Gastroesophageal sphincter (tissue), 3 donors: ENCODE measurements at regions not wholly inside any gene's neighbourhood (a gene's known extent, or its start where the extent isn't known, plus 50 kb on each side); places are given as distances from the start of the nearest gene placed in this dataset.

Experiments used
- CTCF ChIP-seq, 4 experiments: fragments of 200-600 bp in 2 of 4; fragments of 450-650 bp in 2 of 4; sonication (generic) in 1 of 4; IDR thresholded peaks; one replicate each; pipeline ENCODE4 v1.5.1; 2017 to 2019; ENCODE audit warnings: antibody characterized with exemption in 4 of 4, mild to moderate bottlenecking in 2 of 4, moderate library complexity in 2 of 4
- EP300 ChIP-seq: sonication (generic); formaldehyde crosslinking; IDR thresholded peaks from one replicate; pipeline ENCODE4 v1.6.1; 2017; ENCODE audit warnings: antibody characterized with exemption, mild to moderate bottlenecking

GRCh38 chr1:106304106-106304505 is 752.4 kb upstream of the PRMT6 start:
- TF ChIP-seq CTCF (IDR thresholded peaks at IDR 0.05) (no peak), EP300 (no peak)
